CD4-positive, alpha-beta T cell treated with Interleukin-6 at 100 ng/mL for 8 hours (primary cell): ENCODE measurements at regions not wholly inside any gene's neighbourhood (a gene's known extent, or its start where the extent isn't known, plus 50 kb on each side); places are given as distances from the start of the nearest gene placed in this dataset.

ENCODE experiments used
- DNase-seq: peaks from one replicate; pipeline ENCODE4 v3.0.0-alpha.2; 2020; ENCODE audit warnings: mixed read lengths, low spot score

DNA sequence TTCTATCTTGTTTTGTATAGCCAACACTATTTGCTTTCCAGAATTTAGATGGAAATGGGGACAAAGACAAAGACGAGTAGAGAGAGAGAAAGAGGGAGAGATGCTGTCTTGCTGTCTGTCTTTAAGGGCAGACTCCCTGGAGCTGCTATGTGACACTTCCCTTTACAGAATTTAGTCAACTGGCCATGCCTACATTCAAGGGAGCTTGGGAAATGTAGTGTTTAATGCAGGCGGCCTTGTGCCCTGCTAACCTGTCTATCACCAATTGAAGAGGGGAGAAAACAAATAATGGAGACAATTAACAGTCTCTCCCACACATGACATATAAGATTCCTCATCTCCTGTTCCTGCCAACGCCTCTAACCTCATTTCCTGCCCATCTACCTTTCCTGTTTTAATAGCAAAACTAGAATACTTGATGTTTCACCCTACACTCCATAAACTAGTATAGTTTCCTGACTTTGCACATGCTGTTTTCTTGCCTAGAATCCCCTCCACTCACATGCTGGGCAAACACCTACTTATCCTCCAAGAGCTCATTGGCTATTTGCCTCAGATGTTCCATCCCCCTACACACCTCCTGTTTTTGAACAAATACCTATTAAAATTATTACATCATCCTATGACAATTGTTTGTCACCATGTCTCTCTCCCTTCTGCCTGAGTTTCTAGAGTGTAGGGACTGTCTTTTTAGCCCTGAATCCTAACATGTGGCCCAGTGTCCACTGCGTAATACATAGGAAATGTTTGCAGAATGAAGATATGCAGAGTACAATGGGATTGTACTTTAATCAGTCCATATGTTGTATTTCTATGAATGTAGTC, 117.2 kb downstream of the SLC25A24 start:
- DNase-seq = peak; percentile 5

DNA sequence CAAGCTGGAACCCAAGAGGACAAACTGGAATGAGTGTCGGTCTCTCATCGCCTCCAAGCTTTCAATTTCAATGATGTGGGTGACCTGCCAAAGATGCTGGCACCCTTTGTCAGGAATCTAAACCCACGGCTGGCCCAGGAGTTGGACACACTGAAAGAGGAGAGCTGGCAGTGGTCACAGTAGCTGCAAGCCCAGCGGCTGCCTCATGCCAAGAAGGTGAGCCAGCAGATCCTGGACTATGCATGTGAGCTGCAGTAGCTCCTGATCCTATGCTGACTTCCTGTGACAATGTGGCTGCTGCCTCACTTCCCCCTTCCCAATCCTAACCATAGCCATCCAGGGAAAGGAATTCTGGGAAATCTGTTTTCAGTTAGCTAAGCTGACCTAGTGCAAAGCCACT, 117.0 kb upstream of the VAV3 start:
- DNase-seq = no peak

DNA sequence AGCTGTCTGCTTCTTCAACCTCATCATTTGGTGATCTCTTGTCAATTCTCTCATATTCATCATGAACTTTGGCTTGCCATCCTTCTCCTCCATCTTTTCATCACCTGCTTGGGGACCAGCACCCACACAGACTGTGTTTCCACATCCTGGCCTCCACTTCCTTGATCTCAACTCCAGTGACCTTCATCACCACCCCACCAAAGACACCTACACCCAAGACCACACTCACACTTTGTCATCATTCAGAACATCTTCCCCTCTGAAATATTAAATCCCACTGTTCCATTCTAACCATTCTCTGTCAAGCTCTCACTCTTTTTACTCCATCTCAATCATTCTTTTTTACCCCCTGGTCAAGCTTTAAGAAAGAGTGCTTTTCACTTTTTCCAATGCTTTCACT, 115.5 kb upstream of the VAV3 start:
- peak; percentile 13 for DNase-seq

DNA sequence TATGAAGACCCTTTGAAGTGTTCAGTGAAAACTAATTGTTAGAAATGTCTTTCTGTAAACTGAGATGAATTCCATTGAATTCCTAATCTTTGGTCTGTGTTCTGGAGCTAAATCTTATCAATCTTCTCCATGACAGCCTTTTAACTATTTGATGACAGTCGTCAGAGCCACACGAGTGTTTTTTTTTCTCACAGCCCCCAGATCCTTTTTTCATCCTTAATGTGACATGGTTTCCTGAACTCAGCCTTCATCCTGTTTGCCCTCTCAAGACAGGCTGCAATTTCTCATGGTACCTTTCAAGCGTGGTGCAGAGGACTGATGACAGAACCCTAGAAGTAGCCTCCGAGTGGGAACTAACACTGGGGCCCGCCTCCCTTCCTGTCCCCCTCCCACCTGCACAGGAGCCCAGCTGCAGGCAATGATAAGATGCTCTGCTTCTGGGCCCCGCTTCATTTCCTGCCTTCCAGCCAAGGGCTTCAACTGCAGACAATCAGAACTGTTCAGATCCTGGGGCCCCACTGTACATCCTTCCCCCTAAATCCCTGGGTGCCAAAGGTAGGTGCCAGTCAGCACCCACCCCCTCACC, 114.6 kb upstream of the VAV3 start:
- DNase-seq = peak; percentile 68

DNA sequence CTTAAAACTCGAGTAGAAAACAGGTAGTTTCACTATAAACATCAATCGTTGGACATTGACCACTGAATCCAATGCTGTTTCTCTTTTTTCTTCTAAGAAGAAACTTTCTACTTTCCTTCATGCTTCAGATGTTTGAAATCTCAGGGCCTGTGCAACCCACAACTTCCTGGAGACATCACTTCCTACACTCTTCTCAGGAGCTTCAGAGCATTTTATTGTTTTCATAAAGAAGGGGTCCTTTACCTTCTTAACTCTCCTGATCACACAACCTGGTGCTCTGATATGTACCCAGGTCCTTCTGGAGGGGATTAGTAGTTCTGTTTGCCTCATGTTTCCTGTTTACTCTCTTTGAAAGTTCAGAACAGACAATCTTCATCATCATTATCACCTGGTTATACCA, 113.0 kb upstream of the VAV3 start:
- peak; percentile 45 for DNase-seq

DNA sequence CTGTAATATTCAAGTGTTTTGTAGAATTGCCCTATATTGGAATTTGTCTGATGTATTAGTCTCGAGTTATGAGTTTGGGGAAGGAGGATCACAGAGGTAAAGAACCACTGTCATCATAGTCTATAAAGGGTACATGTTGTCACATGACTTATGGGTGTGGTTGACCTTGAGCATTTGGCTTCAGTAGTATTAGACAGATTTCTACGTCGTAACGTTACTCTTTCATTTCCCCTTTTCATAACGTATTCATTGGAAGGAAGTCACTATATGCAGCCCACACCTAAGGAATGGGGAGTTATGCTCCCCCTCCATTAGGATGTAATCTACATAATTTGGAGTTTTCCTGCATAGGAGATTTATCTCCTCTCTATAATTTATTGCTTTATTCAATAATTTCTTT, 110.1 kb upstream of the VAV3 start:
- no peak for DNase-seq

DNA sequence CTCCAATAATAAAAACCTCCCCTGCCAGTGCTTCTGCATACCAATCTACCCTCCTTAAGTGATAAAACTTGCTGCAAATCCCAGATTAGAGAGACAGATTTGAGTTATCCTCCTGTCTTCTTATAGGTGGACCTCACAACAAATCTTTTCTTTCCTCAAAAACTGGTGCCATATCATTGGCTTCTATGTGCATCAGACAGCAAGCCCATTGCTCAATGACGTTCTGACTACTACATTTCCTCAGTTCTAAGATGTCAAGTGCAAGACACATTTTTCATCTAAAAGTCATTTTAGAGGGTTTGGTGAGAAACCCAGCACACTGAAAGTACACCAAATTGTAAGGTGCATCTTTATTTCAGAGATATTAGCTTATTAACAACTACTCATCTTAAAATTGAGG, 107.8 kb upstream of the VAV3 start:
- DNase-seq = no peak

DNA sequence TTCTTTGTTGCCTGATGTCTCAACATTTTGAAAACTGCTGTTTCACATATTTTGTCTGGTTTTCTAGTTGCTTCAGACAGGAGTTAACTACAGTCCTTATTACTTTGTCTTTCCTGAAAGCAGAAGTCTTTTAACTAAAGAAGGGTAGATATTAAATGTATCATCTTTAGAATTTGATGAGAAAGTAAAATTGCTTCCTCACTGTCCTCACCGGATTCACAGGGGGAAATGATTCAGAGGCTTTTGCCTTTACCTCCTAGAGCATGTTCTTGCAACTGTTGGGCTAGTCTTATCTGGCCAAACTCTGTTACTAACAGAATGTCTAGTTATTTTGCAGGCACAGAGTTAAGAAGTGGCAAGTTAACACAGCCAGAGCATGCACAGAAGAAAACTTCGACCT, 107.2 kb upstream of the VAV3 start:
- no peak for DNase-seq

DNA sequence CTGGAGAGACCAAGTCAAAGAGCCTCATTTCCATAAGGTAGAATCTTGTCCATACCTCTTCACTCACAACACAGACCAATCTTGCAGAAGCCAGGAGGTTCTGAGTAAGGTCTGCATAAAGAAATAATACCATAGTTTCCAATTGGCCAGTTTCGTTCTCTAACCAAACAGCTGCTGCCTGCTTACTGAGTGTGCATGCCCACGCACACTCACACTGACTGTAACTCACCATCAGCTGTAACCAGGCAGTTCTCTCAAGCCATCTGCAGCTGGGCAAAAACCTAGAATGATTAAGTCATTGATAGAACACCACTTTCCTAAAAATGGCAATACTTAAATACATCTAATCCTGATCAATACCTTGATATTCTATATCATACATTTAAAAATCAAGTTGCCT, 106.6 kb upstream of the VAV3 start:
- no peak for DNase-seq

DNA sequence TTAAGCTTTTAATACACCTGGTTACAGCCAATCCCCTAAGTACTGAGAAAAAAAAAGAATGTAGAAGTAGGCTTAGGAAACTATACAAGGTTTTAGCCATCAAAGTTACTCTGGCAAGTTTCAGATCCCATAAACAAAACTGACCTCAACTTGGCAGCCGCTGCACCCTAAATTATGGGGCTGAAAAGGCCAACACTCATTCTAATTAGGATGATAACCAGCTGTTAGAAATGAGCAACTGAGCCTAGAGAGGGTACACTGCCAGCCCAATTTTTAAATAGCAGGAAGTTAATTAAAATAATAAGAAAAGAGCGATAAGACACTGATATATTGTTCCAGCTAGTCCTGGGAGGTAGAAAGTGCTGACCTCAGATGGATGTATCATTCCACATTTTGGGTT, 105.7 kb upstream of the VAV3 start:
- DNase-seq = no peak

DNA sequence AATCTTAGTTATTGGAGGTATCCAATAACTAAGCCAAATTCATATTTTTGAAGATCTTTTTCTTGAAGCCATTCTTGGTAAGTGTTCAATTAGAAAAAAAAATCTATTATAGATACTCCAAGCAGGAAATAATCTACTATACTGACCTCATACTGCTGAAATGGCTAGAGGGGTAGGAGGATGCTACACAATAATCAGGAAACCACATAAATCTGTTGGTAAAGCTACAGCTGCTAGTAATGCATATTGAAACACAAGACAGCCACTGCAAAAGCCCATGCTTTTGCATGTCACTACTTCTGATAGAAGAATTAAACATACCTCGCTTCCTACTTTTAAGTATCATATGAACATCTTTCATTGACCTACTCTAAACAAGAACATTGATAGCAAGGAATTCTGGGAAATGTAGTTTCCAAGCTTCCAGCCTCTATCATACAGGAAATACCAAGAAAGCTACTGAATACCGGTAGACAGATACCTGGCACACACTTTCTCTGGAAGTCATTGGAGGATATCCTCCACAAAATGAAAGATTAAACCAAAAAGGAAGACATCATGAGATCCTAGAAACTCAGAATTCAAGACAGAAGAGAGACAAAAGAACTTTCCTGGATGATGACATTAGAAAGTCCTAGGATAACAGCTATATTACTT, 103.0 kb upstream of the VAV3 start:
- no peak for DNase-seq

DNA sequence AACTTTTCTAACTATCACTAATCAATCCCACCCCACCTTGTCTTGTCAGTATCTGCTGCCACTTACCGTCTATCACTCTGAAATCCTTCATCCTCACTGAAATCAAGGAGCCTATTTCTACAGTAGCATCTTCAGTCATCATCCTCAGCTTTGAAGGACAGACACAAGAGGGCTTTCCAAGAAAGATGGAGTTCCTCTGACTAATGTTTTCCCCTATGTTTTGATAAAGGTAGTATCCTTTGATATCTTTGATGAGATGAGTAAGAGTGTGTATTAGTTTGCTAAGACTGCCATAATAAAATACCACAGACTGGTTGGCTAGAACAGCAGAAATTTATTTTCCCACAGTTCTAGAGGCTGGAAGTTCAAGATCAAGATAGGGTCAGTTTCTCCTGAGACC, 101.8 kb upstream of the VAV3 start:
- no peak for DNase-seq

DNA sequence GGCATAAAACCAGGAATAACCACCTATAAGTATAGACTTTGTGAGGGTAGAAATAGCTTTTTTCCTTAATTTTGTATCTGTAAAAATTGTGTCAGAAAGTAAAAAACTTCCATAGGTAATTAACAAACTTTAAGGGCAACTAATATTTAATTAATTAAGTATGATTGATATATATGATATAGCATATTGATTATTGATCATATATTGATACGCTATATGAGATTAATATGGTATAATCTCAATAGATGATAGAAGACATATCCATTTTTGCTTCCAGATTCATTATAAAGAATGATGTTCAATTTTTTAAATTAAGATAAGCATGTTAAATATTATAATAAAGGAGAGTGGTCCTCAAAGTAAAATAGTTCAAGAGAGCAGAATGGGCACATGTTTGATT, 99.3 kb upstream of the VAV3 start:
- no peak for DNase-seq

DNA sequence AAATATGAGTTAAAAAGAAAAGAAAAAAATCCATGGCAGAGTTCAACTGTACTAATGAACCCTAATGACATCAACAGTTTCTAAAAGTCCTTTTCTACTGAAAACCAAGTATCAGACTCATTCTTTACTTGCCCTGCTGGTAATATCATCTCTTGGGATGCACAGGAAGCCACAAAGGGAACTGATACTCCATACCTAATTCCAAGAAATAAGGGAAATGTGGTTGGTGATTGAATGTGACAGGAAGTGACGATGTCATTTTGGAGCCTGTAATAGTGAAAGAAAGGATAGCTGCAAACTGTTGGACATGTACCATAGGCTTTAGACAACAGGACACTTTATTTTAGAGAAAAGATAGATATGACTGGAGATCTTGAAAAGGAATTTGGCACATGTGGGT, 98.7 kb upstream of the VAV3 start:
- no peak for DNase-seq

DNA sequence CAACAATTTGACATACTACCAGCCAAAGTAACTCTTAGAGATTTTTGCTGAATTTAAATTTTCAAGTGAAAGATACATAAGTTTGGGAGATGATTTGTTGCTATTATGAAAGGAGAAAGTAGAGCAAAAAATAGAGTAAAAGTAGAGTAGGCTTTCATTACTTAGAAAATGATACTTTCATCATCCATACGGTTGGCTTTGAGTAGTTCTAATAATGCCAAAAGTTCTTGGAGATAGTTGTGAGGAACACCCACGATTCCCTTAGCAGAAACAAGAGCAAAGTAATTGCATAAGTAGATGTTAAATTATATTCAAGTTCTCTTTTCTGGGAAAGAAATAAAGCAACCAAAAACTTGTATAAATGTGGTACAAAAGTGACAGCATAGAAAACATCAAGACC, 95.0 kb upstream of the VAV3 start:
- no peak for DNase-seq

DNA sequence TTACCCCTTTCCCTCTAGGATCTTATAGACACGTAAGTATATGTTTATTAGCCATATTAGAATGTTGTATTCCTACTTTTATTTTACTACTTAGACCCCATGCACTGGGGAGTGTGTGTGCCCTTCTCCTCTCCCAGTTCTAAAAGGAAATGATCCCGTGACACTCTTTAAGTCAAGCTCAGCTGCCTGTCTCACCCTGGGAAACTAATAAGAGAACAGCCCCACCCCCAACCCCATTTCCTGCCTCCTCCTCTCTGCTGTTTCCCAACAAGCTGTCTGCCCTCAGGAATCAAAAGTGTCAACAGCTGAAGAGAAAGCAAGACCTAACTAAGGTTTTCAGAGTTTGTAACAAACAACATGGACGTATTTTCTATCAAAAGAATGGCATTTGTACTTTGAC, 92.6 kb upstream of the VAV3 start:
- no peak for DNase-seq

DNA sequence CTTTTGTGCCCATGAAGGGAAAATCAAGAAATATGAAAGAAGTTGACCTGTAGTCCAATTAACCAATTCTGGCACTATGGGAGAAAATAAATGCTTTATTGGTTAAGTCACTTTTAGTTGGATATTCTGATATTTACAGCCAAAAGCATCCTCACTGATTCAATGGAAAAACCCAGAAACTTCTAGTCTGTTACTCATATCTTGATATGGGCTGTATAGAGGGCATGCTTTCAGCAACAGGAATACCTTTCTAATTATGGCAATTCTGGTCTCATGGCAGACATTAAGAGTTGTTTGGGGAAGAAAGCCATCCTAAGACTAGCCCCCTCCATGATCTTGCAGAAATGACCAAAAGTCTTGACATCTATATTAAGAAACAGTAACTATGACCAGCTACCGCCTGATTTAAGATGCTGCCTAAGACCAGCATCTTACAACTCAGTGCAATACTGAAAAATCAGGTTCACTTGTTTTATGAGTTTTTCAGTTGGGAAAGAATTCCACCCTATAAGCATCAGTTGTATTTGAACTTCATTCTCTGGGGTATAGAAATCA, 91.5 kb upstream of the VAV3 start:
- no peak for DNase-seq

DNA sequence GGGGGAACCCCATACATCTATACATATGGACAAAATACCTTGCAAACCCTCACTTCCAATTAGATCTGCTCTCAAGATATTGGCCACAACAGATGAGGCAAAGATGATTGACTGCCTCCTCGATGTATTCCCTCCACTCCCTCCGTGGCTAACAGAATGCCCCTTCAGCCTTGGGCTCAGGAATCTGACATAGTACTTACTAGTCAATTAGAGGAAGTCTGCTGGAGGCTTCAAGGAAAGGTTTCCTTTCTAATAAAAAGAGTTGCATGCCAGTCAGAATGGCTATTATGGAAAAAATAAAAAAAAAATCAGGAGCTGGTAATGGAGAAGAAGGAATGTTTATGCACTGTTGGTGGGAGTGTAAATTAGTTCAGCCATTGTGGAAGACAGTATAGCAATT, 90.4 kb upstream of the VAV3 start:
- no peak for DNase-seq

DNA sequence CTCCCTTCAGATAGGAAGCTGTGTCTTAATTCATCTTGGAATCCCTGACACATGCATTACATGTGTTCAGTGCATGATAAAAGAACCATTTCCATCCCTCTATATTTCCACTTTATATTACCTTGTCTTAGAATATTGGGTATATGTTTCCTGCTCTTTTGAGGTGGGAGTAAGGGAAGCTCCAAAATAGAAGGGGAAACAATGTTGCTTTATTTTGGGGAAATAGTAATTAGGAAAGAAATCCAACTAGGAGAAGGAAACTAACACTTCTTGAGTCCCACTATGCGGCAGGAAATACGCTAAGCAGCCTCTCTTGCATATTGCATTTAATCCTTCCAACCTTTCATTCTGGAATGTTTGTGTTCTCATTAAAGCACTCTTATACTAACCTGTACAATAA, 89.4 kb upstream of the VAV3 start:
- DNase-seq = no peak

DNA sequence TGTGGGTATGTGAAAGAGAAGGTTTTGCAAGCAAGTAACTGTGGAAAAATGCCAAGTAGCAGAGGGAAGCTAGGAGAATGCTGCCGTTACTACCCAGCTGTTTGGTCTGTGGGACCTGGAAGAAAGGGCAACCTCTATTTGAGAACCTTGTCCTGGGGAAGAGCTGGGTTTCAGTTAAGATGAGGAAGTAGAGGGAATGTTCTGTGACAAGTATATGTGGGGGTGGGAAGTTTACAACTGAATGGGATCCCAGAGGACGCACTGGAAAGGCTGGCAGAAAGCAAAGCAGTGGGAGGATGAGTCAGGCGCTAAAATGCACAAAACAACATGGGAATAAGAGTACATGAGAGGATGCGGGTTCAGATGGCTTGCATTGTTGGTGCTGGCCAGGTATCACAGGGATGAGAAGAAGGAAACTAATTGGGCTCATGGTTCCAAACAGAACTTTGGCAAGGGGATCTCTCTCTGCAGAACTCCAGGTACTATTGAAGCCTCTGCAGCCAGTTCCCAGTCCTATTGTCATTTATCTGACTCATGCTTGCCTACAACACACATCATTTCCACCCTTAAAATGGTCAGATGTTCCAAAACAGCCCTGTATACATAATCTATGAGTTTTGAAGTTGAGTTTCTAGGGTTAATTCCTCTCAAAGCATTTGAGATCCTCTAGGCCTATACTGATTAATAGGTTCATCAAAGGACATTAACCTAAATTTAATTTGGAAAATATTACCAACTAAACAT, 88.5 kb upstream of the VAV3 start:
- DNase-seq = no peak

DNA sequence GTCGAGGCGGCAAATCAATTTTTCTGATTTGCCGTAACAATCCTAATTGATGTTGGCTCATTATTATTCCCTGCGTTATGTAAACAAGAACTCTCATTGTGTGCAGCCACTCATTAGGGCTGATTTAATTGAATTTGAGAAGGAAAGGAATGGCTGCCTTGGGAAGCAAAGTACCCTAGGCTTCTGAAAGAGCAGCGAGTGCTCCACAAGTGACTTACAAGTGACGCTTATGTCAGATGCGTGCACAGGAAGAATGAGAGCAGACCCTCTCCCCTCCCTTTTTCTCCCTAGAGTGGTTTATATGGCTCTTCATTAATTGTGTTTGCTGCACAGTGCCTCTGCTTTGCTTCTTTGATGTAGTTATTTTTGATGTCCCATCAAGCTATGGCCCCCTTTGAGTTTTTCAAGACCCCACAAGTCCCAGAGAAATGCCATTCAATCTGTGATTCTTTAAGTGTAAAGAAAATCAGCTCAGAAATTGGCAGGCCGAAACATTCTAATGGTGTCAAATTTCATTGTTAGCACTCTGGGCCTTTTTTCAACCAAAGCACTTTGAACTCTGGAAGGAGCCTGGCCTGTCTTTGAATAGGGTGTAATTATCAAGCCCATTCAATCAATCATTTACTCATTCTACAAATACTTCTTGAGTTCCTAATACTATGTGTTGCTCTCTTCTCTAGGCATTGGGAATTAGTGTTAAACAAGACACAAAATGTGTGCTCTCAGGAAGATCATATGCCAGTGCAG, 86.8 kb upstream of the VAV3 start:
- DNase-seq = no peak
